Glutamatergic neuron (in vitro differentiated cells): ENCODE measurements at regions not wholly inside any gene's neighbourhood (a gene's known extent, or its start where the extent isn't known, plus 50 kb on each side); places are given as distances from the start of the nearest gene placed in this dataset.
"Not testable (repeated sequence)": the region's sequence is repeated elsewhere in the genome, so short reads cannot be mapped to it uniquely, and the experiment has no call there.

Source experiments
- DNase-seq: peaks from one replicate; pipeline ENCODE4 v3.0.0; 2022
- H3K27ac Mint-ChIP-seq: one replicate; pipeline ENCODE4 v1.8.0; 2020; ENCODE audit warnings: mild to moderate bottlenecking, mixed read lengths, inconsistent platforms; ENCODE audit not compliant: unreplicated experiment
- H3K27me3 Mint-ChIP-seq: one replicate; pipeline ENCODE4 v1.8.0; 2020; ENCODE audit warnings: mild to moderate bottlenecking, moderate library complexity, mixed read lengths, inconsistent platforms; ENCODE audit not compliant: unreplicated experiment
- H3K36me3 Mint-ChIP-seq: one replicate; pipeline ENCODE4 v1.8.0; 2020; ENCODE audit warnings: mild to moderate bottlenecking, mixed read lengths, inconsistent platforms; ENCODE audit not compliant: unreplicated experiment
- H3K4me1 Mint-ChIP-seq: one replicate; pipeline ENCODE4 v1.8.0; 2020; ENCODE audit warnings: mild to moderate bottlenecking, low read depth, mixed read lengths, inconsistent platforms; ENCODE audit not compliant: unreplicated experiment
- H3K4me3 Mint-ChIP-seq: one replicate; pipeline ENCODE4 v1.8.0; 2020; ENCODE audit warnings: mild to moderate bottlenecking, mixed read lengths, inconsistent platforms; ENCODE audit not compliant: unreplicated experiment
- H3K9me3 Mint-ChIP-seq: one replicate; pipeline ENCODE4 v1.8.0; 2020; ENCODE audit warnings: mild to moderate bottlenecking, moderate library complexity, mixed read lengths, inconsistent platforms; ENCODE audit not compliant: unreplicated experiment
- TF ChIP-seq, protein P1 (sequence below): fragments of 200-600 bp; sonication (generic); IDR thresholded peaks from one replicate; pipeline ENCODE4 v1.5.0; 2021; ENCODE audit not compliant: partially characterized antibody, unreplicated experiment

DNA sequence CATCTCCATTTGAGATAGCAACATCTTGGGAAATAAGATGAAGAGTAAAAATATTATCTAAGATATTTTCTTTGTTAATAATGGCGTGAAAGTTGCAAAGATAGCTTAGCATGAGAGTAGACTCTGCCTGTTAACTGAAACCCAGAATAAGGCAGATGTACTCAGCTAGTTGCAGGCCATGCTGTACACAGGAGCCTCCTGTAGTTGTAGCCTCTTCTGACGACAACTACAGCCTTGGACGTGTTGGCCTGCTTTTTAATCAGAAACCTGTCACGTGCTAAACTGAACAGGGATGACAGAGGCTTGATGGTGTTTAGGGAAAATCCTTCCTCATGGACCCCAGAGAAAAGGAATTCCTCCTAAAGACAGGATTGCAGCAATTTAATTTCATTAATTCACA is 155.1 kb upstream of the TMEM229A start:
- H3K9me3 Mint-ChIP-seq = no peaks in the 10 kb centered on the region
- peak overlapping the region; percentile 38 for H3K4me3 Mint-ChIP-seq
- peaks cover 37% of the 10 kb centered on the region for H3K4me1 Mint-ChIP-seq
- no peaks in the 10 kb centered on the region for H3K27me3 Mint-ChIP-seq
- H3K27ac Mint-ChIP-seq = peak overlapping the region; percentile 96
- no peaks in the 10 kb centered on the region for H3K36me3 Mint-ChIP-seq
- DNase-seq = no peak
- TF ChIP-seq, protein P1, sequence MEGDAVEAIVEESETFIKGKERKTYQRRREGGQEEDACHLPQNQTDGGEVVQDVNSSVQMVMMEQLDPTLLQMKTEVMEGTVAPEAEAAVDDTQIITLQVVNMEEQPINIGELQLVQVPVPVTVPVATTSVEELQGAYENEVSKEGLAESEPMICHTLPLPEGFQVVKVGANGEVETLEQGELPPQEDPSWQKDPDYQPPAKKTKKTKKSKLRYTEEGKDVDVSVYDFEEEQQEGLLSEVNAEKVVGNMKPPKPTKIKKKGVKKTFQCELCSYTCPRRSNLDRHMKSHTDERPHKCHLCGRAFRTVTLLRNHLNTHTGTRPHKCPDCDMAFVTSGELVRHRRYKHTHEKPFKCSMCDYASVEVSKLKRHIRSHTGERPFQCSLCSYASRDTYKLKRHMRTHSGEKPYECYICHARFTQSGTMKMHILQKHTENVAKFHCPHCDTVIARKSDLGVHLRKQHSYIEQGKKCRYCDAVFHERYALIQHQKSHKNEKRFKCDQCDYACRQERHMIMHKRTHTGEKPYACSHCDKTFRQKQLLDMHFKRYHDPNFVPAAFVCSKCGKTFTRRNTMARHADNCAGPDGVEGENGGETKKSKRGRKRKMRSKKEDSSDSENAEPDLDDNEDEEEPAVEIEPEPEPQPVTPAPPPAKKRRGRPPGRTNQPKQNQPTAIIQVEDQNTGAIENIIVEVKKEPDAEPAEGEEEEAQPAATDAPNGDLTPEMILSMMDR = no peak

DNA sequence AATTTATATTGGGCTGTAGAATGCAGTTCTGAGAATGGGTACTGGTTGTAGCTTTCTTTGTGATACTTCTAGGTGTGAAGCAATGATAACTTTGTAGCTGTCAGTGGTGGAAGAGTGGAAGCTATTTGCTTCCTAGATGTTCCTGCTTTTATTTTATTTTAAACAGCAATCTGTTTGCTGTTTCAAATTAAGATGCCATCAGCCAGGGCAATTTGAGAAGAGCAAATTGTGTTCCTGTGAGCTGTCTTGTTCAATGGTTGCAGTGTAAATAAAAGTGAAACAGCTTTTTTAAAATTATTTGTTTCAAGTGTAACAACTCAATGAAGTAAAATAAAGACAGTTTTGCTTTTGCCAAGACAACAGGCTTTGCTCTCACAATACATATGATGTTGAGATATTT is 150.8 kb upstream of the TMEM229A start:
- peaks cover 2% of the 10 kb centered on the region for H3K9me3 Mint-ChIP-seq
- H3K4me1 Mint-ChIP-seq = peaks cover 14% of the 10 kb centered on the region
- no peak for DNase-seq
- no peaks in the 10 kb centered on the region for H3K27me3 Mint-ChIP-seq
- TF ChIP-seq, protein P1 = no peak
- H3K4me3 Mint-ChIP-seq = no peak overlapping the region
- no peaks in the 10 kb centered on the region for H3K36me3 Mint-ChIP-seq
- H3K27ac Mint-ChIP-seq = no peak overlapping the region

GRCh38 chr7:124179641-124180040 is 146.8 kb upstream of the TMEM229A start:
- DNase-seq = no peak
- no peak overlapping the region for H3K27ac Mint-ChIP-seq
- peaks cover 1% of the 10 kb centered on the region for H3K4me1 Mint-ChIP-seq
- TF ChIP-seq, protein P1 = no peak
- H3K9me3 Mint-ChIP-seq = peaks cover 2% of the 10 kb centered on the region
- no peaks in the 10 kb centered on the region for H3K36me3 Mint-ChIP-seq
- no peaks in the 10 kb centered on the region for H3K27me3 Mint-ChIP-seq
- no peak overlapping the region for H3K4me3 Mint-ChIP-seq

DNA sequence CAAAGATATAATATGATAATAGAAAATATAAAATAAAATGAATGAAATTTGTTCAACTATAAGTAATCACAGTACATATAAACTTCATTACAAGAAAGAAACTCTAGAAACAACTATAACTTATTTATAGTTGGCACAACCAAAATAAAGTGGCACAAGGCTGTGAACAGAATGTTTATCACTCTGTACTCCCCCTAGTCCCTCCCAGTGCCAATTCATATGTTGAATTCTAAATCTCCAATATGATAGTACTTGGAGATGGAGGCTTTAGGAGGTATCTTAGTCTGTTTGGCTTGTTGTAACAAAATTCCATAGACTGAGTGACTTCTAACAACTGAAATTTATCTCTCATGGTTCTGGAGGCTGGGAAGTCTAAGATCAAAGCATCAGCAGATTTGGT is 145.0 kb upstream of the TMEM229A start:
- Mint-ChIP-seq H3K4me3 (no peak overlapping the region), H3K4me1 (no peaks in the 10 kb centered on the region), H3K27ac (no peak overlapping the region), H3K9me3 (peaks cover 2% of the 10 kb centered on the region), H3K27me3 (peaks cover 3% of the 10 kb centered on the region), H3K36me3 (peaks cover 3% of the 10 kb centered on the region)
- TF ChIP-seq, protein P1 = no peak
- no peak for DNase-seq

GRCh38 chr7:124171812-124172211 is 138.9 kb upstream of the TMEM229A start:
- not testable (repeated sequence) for H3K36me3 Mint-ChIP-seq, DNase-seq, H3K4me1 Mint-ChIP-seq, H3K4me3 Mint-ChIP-seq, H3K27ac Mint-ChIP-seq, H3K9me3 Mint-ChIP-seq, H3K27me3 Mint-ChIP-seq

DNA sequence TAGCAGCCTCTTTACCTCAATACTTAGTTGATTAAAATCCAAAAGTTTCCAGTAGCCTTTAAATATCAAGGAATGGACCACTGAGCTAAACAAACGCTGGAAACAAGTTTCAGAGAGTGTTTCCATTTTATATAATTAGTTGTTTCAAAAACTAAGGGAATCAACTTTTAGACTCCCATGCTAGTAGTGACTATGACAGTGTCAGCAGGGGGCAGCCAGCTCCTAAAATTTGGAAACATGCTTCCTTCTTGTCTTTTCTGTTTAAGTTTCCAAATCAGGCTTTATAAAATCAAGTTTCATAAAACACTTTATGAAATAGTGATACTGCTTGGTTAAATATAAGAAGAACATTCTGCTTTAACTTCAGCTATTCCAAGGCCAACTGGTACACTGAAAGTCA is 138.2 kb upstream of the TMEM229A start:
- Mint-ChIP-seq H3K27ac (no peak overlapping the region), H3K4me3 (no peak overlapping the region), H3K27me3 (peaks cover 3% of the 10 kb centered on the region), H3K4me1 (no peaks in the 10 kb centered on the region), H3K36me3 (peaks cover 3% of the 10 kb centered on the region), H3K9me3 (peaks cover 2% of the 10 kb centered on the region)
- TF ChIP-seq, protein P1 = no peak
- peak; percentile 40 for DNase-seq
